ENCODE measurements at regions not wholly inside any gene's neighbourhood (a gene's known extent, or its start where the extent isn't known, plus 50 kb on each side); places are given as distances from the start of the nearest gene placed in this dataset.

DNA sequence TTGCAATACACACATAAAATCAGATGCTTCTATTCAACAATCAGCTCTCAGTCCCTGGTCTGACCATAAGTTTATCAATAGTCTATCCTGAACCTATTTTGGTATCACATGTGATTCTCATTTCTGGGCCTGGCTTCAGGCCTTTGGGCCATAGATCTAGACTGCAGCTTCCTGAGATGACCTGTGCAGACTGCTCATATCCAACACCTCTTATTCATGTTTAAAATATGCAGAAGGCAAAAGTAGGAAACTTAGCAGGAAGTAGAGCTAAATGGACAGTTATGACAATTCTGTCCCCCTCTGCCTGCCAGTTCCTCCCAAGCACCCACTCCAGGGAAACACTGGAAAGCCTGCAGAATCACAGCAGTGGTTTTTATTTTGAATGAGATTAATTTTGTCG, 53.3 kb downstream of the C7orf25 start:
- TF ChIP-seq, protein P1, sequence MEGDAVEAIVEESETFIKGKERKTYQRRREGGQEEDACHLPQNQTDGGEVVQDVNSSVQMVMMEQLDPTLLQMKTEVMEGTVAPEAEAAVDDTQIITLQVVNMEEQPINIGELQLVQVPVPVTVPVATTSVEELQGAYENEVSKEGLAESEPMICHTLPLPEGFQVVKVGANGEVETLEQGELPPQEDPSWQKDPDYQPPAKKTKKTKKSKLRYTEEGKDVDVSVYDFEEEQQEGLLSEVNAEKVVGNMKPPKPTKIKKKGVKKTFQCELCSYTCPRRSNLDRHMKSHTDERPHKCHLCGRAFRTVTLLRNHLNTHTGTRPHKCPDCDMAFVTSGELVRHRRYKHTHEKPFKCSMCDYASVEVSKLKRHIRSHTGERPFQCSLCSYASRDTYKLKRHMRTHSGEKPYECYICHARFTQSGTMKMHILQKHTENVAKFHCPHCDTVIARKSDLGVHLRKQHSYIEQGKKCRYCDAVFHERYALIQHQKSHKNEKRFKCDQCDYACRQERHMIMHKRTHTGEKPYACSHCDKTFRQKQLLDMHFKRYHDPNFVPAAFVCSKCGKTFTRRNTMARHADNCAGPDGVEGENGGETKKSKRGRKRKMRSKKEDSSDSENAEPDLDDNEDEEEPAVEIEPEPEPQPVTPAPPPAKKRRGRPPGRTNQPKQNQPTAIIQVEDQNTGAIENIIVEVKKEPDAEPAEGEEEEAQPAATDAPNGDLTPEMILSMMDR (IDR thresholded peaks at IDR 0.05; ENCODE audit: insufficient read depth, low read depth, low read length), result no peak
- Histone ChIP-seq H3K36me3 (ENCODE audit: control insufficient read depth, insufficient read depth, low read length) (no peaks in the 10 kb centered on the region), H3K4me3 (ENCODE audit: low read depth, low read length) (no peak overlapping the region), H3K27me3 (ENCODE audit: control insufficient read depth, insufficient read depth, low read length) (no peaks in the 10 kb centered on the region)
- CTCF ChIA-PET, result interaction anchor here (1.0 to 1.4 kb wide), 5 partner anchors 15 to 915 kb away, joined by 3 to 6 read pairs (median 3); partner anchors contain the start of genes MRPL32 and PSMA2
- POLR2A ChIA-PET, result no interaction called here
- DNase-seq (ENCODE audit: low read depth), result no peak

DNA sequence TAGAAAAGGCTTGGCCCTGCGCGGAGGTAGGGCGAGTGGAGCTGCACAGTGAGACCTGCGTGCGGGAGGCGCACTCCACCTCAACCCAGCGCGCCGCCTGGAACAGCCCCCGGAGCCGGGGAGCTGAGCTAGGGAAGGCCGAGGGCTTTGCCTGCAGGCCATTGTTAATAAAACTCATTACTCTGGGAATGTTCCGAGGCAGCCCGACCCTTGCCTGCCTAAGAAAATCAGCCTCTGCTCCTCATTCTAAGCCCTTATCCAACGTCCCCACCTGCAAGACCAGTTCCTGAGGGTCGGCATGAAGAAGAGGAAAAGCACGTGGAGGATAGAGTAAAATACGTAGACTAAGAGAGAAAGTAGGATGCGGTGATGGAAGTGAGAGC, 55.3 kb downstream of the C7orf25 start:
- 0 out of 2 replicates have a peak, but pooled peaks cover 2% of the 10 kb centered on the region for H3K27me3 ChIP-seq (ENCODE audit: control insufficient read depth, insufficient read depth, low read length)
- TF ChIP-seq, protein P1 (IDR thresholded peaks at IDR 0.05; ENCODE audit: insufficient read depth, low read depth, low read length), result no peak
- no peak for DNase-seq (ENCODE audit: low read depth)
- H3K36me3 ChIP-seq (ENCODE audit: control insufficient read depth, insufficient read depth, low read length), result no peaks in the 10 kb centered on the region
- CTCF ChIA-PET, result interaction anchor here (0.7 to 0.8 kb wide), 2 partner anchors 47 to 913 kb away, joined by 3 read pairs; no protein-coding TSS in a partner anchor
- POLR2A ChIA-PET, result no interaction called here
- peak overlapping the region; percentile 43 for H3K4me3 ChIP-seq (ENCODE audit: low read depth, low read length)

- Histone ChIP-seq H3K4me3 (ENCODE audit: low read depth, low read length) (no peak overlapping the region), H3K36me3 (ENCODE audit: control insufficient read depth, insufficient read depth, low read length) (no peaks in the 10 kb centered on the region), H3K27me3 (ENCODE audit: control insufficient read depth, insufficient read depth, low read length) (0 out of 2 replicates have a peak, but pooled peaks cover 2% of the 10 kb centered on the region)
- TF ChIP-seq, protein P1 (IDR thresholded peaks at IDR 0.05; ENCODE audit: insufficient read depth, low read depth, low read length), result no peak
- ChIA-PET CTCF (interaction anchor here (1.0 to 1.3 kb wide), 2 partner anchors 163 to 914 kb away, joined by 3 read pairs; no protein-coding TSS in a partner anchor), POLR2A (no interaction called here)
- DNase-seq (ENCODE audit: low read depth), result no peak
Observed at GRCh38 chr7:42854571-42855118, 57.2 kb downstream of the C7orf25 start.

GRCh38 chr7:42852531-42852930, 59.3 kb downstream of the C7orf25 start:
- POLR2A ChIA-PET, result no interaction called here
- DNase-seq (ENCODE audit: low read depth), result no peak
- TF ChIP-seq, protein P1 (IDR thresholded peaks at IDR 0.05; ENCODE audit: insufficient read depth, low read depth, low read length), result no peak
- Histone ChIP-seq H3K36me3 (ENCODE audit: control insufficient read depth, insufficient read depth, low read length) (no peaks in the 10 kb centered on the region), H3K4me3 (ENCODE audit: low read depth, low read length) (no peak overlapping the region), H3K27me3 (ENCODE audit: control insufficient read depth, insufficient read depth, low read length) (0 out of 2 replicates have a peak, but pooled peaks cover 2% of the 10 kb centered on the region)
- CTCF ChIA-PET, result interaction anchor here (1.0 to 1.6 kb wide), 3 partner anchors 9 to 912 kb away, joined by 3 to 6 read pairs (median 4); no protein-coding TSS in a partner anchor

GRCh38 chr7:42843205-42843800, 68.6 kb downstream of the C7orf25 start:
- TF ChIP-seq, protein P1 (IDR thresholded peaks at IDR 0.05; ENCODE audit: insufficient read depth, low read depth, low read length), result peak; percentile 61
- no peak overlapping the region for H3K4me3 ChIP-seq (ENCODE audit: low read depth, low read length)
- peaks cover 5% of the 10 kb centered on the region for H3K27me3 ChIP-seq (ENCODE audit: control insufficient read depth, insufficient read depth, low read length)
- no peak for DNase-seq (ENCODE audit: low read depth)
- no peaks in the 10 kb centered on the region for H3K36me3 ChIP-seq (ENCODE audit: control insufficient read depth, insufficient read depth, low read length)
- CTCF ChIA-PET, result interaction anchor here (0.6 to 9.4 kb wide), 11 partner anchors 9 to 901 kb away, joined by 3 to 91 read pairs (median 4); no protein-coding TSS in a partner anchor
- POLR2A ChIA-PET, result no interaction called here

Data from BJ (cell line).